ENCODE measurements at regions not wholly inside any gene's neighbourhood (a gene's known extent, or its start where the extent isn't known, plus 50 kb on each side); places are given as distances from the start of the nearest gene placed in this dataset.
"Not testable (repeated sequence)": the region's sequence is repeated elsewhere in the genome, so short reads cannot be mapped to it uniquely, and the experiment has no call there.

DNA sequence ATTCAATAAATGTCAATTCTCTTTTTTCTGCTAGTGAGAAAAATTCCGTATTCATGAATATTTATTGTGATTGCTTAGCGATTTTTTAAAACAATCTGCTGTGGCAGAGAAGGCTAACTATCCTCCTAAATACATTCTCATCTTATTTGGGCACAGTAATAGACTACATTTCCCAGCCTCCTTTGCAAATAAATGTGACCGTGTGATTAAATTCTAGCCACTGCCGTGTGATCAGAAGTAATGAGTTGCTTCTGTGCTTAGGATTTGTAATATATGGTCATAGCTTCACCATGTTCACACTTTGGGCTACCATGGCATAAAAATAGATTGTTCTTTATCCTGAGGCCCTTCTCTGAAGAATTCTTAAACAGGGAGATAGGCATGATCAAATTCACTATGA, 179.6 kb downstream of the FAM124B start:
- Histone ChIP-seq H3K4me1 (ENCODE audit: control insufficient read depth, insufficient read depth, low read length) (peaks cover 41% of the 10 kb centered on the region), H3K9ac (ENCODE audit: low read depth, low read length) (peak overlapping the region; percentile 56), H3K9me3 (replicated peaks; ENCODE audit: low read length) (no peaks in the 10 kb centered on the region), H3K4me3 (ENCODE audit: low read length) (no peak overlapping the region), H3K4me2 (ENCODE audit: low read length) (peak overlapping the region; percentile 45), H3K36me3 (ENCODE audit: insufficient read depth, low read length) (no peaks in the 10 kb centered on the region), H3K27me3 (ENCODE audit: control insufficient read depth, insufficient read depth, low read length) (no peaks in the 10 kb centered on the region)

DNA sequence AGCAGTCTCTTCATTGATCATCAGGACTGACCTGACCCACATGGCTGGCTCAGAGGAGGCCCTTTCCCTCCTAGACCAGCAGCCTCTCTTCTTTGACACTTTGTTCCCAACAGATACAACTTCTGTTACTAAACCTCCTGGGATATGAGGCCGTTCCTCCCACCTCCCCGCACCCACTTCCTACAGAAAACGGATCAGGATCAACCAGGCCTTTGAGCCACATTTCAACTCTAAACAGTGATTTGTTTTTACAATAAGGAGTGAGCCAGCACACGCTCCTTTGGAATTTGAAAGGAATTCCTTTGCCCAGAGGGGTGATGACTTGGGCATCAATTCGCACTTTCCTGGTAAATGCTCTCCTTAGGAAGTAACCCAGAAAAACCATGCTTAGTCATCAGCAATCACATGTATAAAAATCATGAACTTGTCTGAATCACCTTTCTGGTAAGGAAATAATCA, 180.4 kb downstream of the FAM124B start:
- H3K4me3 ChIP-seq (ENCODE audit: low read length), result peak overlapping the region; percentile 14
- H3K36me3 ChIP-seq (ENCODE audit: insufficient read depth, low read length), result no peaks in the 10 kb centered on the region
- H3K9me3 ChIP-seq (replicated peaks; ENCODE audit: low read length), result no peaks in the 10 kb centered on the region
- peak overlapping the region; percentile 45 for H3K4me2 ChIP-seq (ENCODE audit: low read length)
- peak overlapping the region; percentile 68 for H3K9ac ChIP-seq (ENCODE audit: low read depth, low read length)
- no peaks in the 10 kb centered on the region for H3K27me3 ChIP-seq (ENCODE audit: control insufficient read depth, insufficient read depth, low read length)
- peaks cover 44% of the 10 kb centered on the region for H3K4me1 ChIP-seq (ENCODE audit: control insufficient read depth, insufficient read depth, low read length)

DNA sequence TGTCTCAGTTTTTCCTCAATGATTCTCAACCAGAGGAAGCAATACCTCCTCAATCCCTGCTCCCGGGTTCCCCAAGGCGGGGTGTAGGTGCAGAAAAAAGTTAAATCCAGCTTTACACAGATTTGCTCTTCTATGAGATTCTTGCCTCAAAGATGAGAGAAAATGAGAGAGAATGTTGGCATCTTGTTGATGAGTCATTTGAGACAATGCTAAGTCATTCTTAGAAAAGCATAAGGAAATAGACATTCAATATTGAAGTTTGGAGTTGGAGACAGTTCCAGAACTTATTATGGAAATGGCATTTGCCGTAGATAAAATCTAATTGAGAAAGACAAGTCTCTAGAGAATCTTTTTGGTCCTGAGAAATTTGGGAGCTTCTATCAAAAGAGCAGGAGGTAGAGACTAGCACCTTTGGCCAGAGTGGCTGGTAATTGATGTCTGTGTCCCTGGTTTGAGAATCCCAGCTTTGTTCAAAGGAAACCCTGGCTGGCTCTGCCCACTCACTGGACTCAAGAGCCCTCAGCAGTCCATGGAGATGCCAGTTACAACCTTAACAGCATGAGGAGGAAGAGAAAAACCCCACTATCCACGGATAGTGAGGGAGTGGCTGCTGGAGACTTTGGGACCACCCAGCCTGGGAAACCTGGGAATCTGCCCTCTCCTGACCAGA, 181.2 kb downstream of the FAM124B start:
- H3K27me3 ChIP-seq (ENCODE audit: control insufficient read depth, insufficient read depth, low read length), result no peaks in the 10 kb centered on the region
- peak overlapping the region; percentile 14 for H3K4me3 ChIP-seq (ENCODE audit: low read length)
- peaks cover 44% of the 10 kb centered on the region for H3K4me1 ChIP-seq (ENCODE audit: control insufficient read depth, insufficient read depth, low read length)
- H3K4me2 ChIP-seq (ENCODE audit: low read length), result peak overlapping the region; percentile 30
- H3K36me3 ChIP-seq (ENCODE audit: insufficient read depth, low read length), result no peaks in the 10 kb centered on the region
- H3K9me3 ChIP-seq (replicated peaks; ENCODE audit: low read length), result no peaks in the 10 kb centered on the region
- peak overlapping the region; percentile 68 for H3K9ac ChIP-seq (ENCODE audit: low read depth, low read length)

DNA sequence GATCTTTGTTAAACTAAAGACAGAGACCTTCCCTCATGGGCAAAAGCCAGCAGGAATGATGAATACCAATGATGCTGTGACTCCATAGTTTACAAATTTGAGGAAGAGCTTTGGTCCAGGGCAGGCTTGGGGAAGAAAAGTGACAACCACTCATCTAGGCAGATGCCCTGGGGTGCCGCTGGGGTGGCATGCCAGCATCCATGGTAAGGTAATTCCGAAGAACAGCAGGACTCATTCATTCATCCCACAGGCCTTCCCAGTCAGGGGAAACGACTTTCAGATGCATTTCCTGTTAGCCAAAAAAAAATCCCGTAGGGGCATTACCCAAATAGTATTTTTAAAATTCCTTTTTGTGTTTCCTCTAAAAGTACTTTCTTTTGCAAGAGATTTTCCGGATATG, 180.7 kb upstream of the SERPINE2 start:
- Histone ChIP-seq H3K36me3 (ENCODE audit: insufficient read depth, low read length) (no peaks in the 10 kb centered on the region), H3K27me3 (ENCODE audit: control insufficient read depth, insufficient read depth, low read length) (no peaks in the 10 kb centered on the region), H3K9me3 (replicated peaks; ENCODE audit: low read length) (no peaks in the 10 kb centered on the region), H3K4me3 (ENCODE audit: low read length) (no peak overlapping the region), H3K9ac (ENCODE audit: low read depth, low read length) (no peak overlapping the region), H3K4me2 (ENCODE audit: low read length) (no peak overlapping the region), H3K4me1 (ENCODE audit: control insufficient read depth, insufficient read depth, low read length) (peaks cover 44% of the 10 kb centered on the region)

DNA sequence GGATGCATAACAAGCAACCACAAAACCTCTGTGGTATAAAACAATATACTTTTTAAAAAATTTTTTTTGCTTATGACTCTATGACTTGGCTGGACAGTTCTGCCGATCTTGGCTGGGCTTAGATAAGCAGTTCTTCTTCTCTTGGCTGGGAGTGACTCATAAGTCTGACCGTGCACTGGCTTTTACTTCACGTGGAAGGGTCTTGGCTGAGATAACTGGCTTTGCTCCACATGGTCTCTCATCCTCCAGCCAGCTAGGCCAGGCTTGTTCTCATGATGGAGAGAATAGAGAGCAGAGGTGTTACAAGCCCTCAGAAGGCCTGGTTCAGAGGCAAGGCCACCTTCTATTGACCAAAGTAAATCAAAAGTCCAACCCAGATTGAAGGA, 178.9 kb upstream of the SERPINE2 start:
- Histone ChIP-seq H3K4me3 (ENCODE audit: low read length) (no peak overlapping the region), H3K36me3 (ENCODE audit: insufficient read depth, low read length) (no peaks in the 10 kb centered on the region), H3K27me3 (ENCODE audit: control insufficient read depth, insufficient read depth, low read length) (no peaks in the 10 kb centered on the region), H3K4me2 (ENCODE audit: low read length) (no peak overlapping the region), H3K9me3 (replicated peaks; ENCODE audit: low read length) (no peaks in the 10 kb centered on the region), H3K4me1 (ENCODE audit: control insufficient read depth, insufficient read depth, low read length) (peaks cover 44% of the 10 kb centered on the region), H3K9ac (ENCODE audit: low read depth, low read length) (no peak overlapping the region)

DNA sequence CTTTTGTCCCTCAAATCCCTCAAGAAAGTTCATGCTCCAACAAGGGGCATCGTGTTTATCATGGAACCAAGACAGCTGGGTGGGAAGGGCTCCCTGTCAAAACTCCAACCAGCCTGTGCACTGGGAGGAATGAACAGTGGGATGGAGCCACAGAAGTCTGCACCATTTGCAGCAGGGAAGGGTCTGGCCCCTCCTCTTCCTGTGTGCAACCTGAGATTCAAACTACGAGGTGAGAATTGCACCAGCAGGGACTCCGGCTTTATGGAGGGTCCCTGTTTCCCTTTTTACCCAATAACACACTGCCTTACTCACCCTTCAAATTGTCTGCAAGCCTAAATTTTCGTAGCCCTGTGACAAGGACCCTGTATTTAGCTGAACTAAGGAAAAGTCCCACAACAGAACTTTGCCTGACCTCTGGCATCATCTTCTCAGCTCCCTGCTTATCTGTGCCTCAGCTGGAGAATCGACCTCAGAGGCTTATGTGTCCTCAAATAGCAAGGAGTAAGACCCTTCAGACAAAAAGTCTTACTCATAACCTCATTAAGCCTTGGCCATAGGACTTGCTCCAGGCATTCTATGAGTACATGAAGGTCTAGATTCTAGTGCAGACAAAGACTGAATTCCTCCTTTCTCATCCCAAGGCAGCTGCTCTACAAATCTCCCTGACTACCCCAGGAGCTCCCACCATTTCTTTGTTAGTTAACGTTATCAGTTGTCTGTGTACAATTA, 178.3 kb upstream of the SERPINE2 start:
- no peak overlapping the region for H3K4me2 ChIP-seq (ENCODE audit: low read length)
- H3K9ac ChIP-seq (ENCODE audit: low read depth, low read length), result no peak overlapping the region
- no peak overlapping the region for H3K4me3 ChIP-seq (ENCODE audit: low read length)
- H3K27me3 ChIP-seq (ENCODE audit: control insufficient read depth, insufficient read depth, low read length), result no peaks in the 10 kb centered on the region
- H3K4me1 ChIP-seq (ENCODE audit: control insufficient read depth, insufficient read depth, low read length), result peaks cover 38% of the 10 kb centered on the region
- no peaks in the 10 kb centered on the region for H3K9me3 ChIP-seq (replicated peaks; ENCODE audit: low read length)
- H3K36me3 ChIP-seq (ENCODE audit: insufficient read depth, low read length), result no peaks in the 10 kb centered on the region

DNA sequence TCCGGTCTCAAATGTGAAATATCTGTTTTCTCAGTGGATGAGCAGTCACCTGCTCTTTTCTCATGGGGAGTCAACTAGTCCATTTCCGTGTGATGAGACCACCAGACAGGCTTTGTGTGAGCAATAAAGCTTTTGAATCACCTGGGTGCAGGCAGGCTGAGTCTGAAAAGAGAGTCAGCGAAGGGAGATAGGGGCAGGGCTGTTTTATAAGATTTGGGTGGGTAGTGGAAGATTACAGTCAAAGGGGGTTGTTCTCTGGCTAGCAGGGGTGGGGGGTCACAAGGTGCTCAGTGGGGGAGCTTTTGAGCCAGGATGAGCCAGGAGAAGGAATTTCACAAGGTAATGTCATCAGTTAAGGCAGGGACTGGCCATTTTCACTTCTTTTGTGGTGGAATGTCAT, 176.5 kb upstream of the SERPINE2 start:
- H3K4me3 ChIP-seq (ENCODE audit: low read length); H3K27me3 ChIP-seq (ENCODE audit: control insufficient read depth, insufficient read depth, low read length): not testable (repeated sequence)

DNA sequence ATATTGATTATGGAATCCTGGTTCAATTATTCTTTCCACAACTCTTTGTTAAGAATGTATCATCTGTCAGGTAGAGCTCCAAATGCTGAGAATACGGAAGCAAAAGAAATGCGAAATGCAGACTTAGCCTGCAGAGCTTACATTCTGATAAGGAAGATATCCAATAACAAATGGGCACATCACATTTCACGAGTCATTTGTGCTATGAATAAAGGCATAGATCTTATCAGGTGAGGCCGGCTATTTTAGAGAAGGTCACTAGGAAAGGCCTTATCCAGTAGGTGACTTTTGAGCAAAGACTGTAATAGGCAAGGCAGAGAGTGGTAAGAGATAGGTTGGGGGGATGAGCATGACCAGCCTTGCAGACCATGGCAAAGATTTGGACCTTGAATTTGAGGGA, 174.3 kb upstream of the SERPINE2 start:
- Histone ChIP-seq H3K4me2 (ENCODE audit: low read length) (no peak overlapping the region), H3K27me3 (ENCODE audit: control insufficient read depth, insufficient read depth, low read length) (no peaks in the 10 kb centered on the region), H3K9ac (ENCODE audit: low read depth, low read length) (no peak overlapping the region), H3K4me3 (ENCODE audit: low read length) (no peak overlapping the region), H3K36me3 (ENCODE audit: insufficient read depth, low read length) (no peaks in the 10 kb centered on the region), H3K4me1 (ENCODE audit: control insufficient read depth, insufficient read depth, low read length) (peaks cover 17% of the 10 kb centered on the region), H3K9me3 (replicated peaks; ENCODE audit: low read length) (no peaks in the 10 kb centered on the region)

More for the DNA sequence above, 176.5 kb upstream of the SERPINE2 start:
- not testable (repeated sequence) for H3K36me3 ChIP-seq (ENCODE audit: insufficient read depth, low read length); H3K9ac ChIP-seq (ENCODE audit: low read depth, low read length); H3K4me2 ChIP-seq (ENCODE audit: low read length); H3K9me3 ChIP-seq (replicated peaks; ENCODE audit: low read length)
- H3K4me1 ChIP-seq (ENCODE audit: control insufficient read depth, insufficient read depth, low read length), result peaks cover 27% of the 10 kb centered on the region

DNA sequence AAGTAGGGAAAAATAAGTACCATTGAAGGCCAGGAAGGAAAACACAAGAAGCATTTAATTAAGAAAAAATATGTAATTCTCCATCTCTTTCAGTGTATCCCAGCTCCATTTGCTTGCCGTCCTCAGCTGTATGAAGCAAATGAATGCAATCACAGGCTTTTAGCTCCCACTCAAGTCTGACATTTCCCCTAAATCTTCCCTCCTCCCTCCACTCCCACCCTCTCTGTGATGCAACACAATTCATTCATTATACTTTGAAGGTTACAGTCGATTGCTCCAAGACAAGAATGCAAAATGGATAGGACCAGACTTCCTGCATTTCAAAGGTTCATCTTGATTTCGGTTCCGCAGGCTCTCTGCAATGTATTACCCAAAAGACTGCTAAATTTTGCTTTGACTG, 172.7 kb upstream of the SERPINE2 start:
- H3K4me1 ChIP-seq (ENCODE audit: control insufficient read depth, insufficient read depth, low read length), result peaks cover 5% of the 10 kb centered on the region

DNA sequence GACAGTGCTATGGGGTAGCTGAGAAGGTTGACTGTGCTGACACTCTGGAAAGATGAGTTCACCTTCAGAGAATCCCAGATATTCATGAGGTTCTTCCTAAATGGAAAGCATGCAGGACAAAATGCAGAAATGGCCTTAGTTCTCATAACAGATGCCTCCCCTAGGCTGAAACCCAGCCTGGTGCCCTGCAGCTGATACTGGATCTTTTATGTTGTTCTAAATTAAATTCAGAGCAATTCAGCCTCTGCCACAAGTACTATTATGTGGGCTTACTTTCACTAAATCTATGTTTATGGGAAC, 172.0 kb upstream of the SERPINE2 start:
- no peak overlapping the region for H3K4me2 ChIP-seq (ENCODE audit: low read length)
- H3K9me3 ChIP-seq (replicated peaks; ENCODE audit: low read length), result no peaks in the 10 kb centered on the region
- H3K4me1 ChIP-seq (ENCODE audit: control insufficient read depth, insufficient read depth, low read length), result peaks cover 5% of the 10 kb centered on the region
- no peaks in the 10 kb centered on the region for H3K36me3 ChIP-seq (ENCODE audit: insufficient read depth, low read length)
- no peak overlapping the region for H3K4me3 ChIP-seq (ENCODE audit: low read length)
- H3K27me3 ChIP-seq (ENCODE audit: control insufficient read depth, insufficient read depth, low read length), result no peaks in the 10 kb centered on the region
- H3K9ac ChIP-seq (ENCODE audit: low read depth, low read length), result no peak overlapping the region

More for the DNA sequence above, 172.7 kb upstream of the SERPINE2 start:
- Histone ChIP-seq H3K4me2 (ENCODE audit: low read length) (no peak overlapping the region), H3K9ac (ENCODE audit: low read depth, low read length) (no peak overlapping the region), H3K27me3 (ENCODE audit: control insufficient read depth, insufficient read depth, low read length) (no peaks in the 10 kb centered on the region), H3K4me3 (ENCODE audit: low read length) (no peak overlapping the region), H3K9me3 (replicated peaks; ENCODE audit: low read length) (no peaks in the 10 kb centered on the region), H3K36me3 (ENCODE audit: insufficient read depth, low read length) (no peaks in the 10 kb centered on the region)

DNA sequence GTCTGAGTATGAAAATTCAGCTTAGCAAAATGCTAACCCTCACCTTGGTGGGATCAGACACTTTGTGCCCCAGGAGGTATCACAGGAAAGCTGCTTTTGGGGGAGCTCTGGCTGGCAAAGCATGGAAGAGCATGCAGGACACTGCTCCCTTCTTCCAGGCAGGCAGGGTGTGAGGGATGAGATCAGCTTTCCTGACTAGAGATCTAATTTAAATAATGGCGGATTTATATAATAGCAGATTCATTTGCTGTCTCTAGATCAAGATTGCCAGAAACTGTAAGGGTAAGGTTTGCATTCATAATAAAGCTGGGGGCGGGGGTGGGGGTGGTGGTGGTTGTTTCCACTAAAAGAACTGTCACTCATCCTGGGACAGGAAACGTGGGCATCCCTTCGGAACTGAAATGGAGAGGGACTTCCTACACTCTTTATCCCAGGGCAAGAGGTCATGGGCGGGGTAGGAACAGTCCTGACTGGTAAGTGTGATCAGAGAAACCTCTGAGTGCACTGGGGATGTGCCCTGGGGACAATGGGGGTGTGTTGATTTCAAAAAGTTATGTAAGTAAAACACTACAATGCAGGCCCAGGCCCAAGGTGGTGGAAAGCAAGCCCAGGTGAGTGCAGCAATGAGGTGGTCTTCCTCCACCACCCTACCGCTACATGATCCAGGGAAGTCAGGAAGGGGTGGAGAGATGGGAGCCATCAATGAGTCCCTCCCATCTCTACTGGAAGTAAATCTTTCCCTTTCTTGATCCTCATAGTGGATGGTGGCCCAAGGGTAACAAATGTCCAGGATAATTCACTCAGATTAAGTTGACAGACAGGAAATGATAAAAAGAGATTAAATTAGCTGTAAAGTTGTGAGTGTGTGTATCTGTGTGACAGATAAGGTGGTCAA, 171.4 kb upstream of the SERPINE2 start:
- no peaks in the 10 kb centered on the region for H3K9me3 ChIP-seq (replicated peaks; ENCODE audit: low read length)
- H3K9ac ChIP-seq (ENCODE audit: low read depth, low read length), result no peak overlapping the region
- H3K27me3 ChIP-seq (ENCODE audit: control insufficient read depth, insufficient read depth, low read length), result no peaks in the 10 kb centered on the region
- no peak overlapping the region for H3K4me2 ChIP-seq (ENCODE audit: low read length)
- H3K36me3 ChIP-seq (ENCODE audit: insufficient read depth, low read length), result no peaks in the 10 kb centered on the region
- H3K4me3 ChIP-seq (ENCODE audit: low read length), result no peak overlapping the region
- H3K4me1 ChIP-seq (ENCODE audit: control insufficient read depth, insufficient read depth, low read length), result peaks cover 5% of the 10 kb centered on the region
